ENCODE measurements at regions not wholly inside any gene's neighbourhood (a gene's known extent, or its start where the extent isn't known, plus 50 kb on each side); places are given as distances from the start of the nearest gene placed in this dataset.

- no peak for TF ChIP-seq CTCF (IDR thresholded peaks at IDR 0.05)
- TF ChIP-seq POLR2A (IDR thresholded peaks at IDR 0.05), result no peak
Measured at GRCh38 chr2:234792621-234793022, 159.2 kb upstream of the SH3BP4 start.
